SU-DHL-6 (cell line): ENCODE measurements at regions not wholly inside any gene's neighbourhood (a gene's known extent, or its start where the extent isn't known, plus 50 kb on each side); places are given as distances from the start of the nearest gene placed in this dataset.

Source experiments
- H2AFZ ChIP-seq: fragments of 200-600 bp; sonication (generic); 2 replicates; pipeline ENCODE4 v1.6.1; 2014; ENCODE audit warnings: low read depth, mild to moderate bottlenecking, moderate library complexity, mixed read lengths, antibody characterized with exemption, low read length; ENCODE audit not compliant: severe bottlenecking
- H3F3A ChIP-seq: fragments of 200-600 bp; shearing (Covaris generic); 2 replicates; pipeline ENCODE4 v1.6.0; 2016; ENCODE audit warnings: antibody characterized with exemption, mild to moderate bottlenecking; ENCODE audit not compliant: insufficient read depth
- H3K27ac ChIP-seq: fragments of 200-600 bp; sonication (generic); 2 replicates; pipeline ENCODE4 v1.5.1; 2016; ENCODE audit warnings: low read depth, mild to moderate bottlenecking, low read length, moderate library complexity, mixed read lengths
- H3K27me3 ChIP-seq: fragments of 200-600 bp; sonication (generic), shearing (Covaris generic); 2 replicates; pipeline ENCODE4 v1.6.0; 2014; ENCODE audit warnings: mild to moderate bottlenecking, low read length
- H3K36me3 ChIP-seq: fragments of 200-600 bp; sonication (generic); 2 replicates; pipeline ENCODE4 v1.6.1; 2014; ENCODE audit warnings: mild to moderate bottlenecking, low read length, mixed read lengths
- H3K4me2 ChIP-seq: fragments of 300-600, 200-600 bp; shearing (Covaris generic), sonication (generic); 2 replicates; pipeline ENCODE4 v1.6.0; 2014; ENCODE audit warnings: low read length, low read depth, mild to moderate bottlenecking; ENCODE audit not compliant: poor library complexity, severe bottlenecking
- H3K4me3 ChIP-seq: fragments of 200-600 bp; sonication (generic); 2 replicates; pipeline ENCODE4 v1.5.1; 2014; ENCODE audit warnings: antibody characterized with exemption, low read length, mild to moderate bottlenecking, mixed read lengths; ENCODE audit not compliant: insufficient read depth, poor library complexity, severe bottlenecking
- H3K79me2 ChIP-seq: fragments of 200-600 bp; sonication (generic); 2 replicates; pipeline ENCODE4 v1.6.1; 2014; ENCODE audit warnings: mild to moderate bottlenecking, low read length, moderate library complexity; ENCODE audit not compliant: insufficient read depth
- H3K9ac ChIP-seq: fragments of 200-600 bp; sonication (generic); 2 replicates; pipeline ENCODE4 v1.7.0; 2014; ENCODE audit warnings: mild to moderate bottlenecking, low read length
- H3K9me2 ChIP-seq: fragments of 200-600 bp; sonication (generic); replicated peaks from 2 replicates; pipeline ENCODE4 v1.6.1; 2014; ENCODE audit warnings: low read length; ENCODE audit not compliant: insufficient read depth
- H3K9me3 ChIP-seq: fragments of 200-600 bp; sonication (generic); 2 replicates; pipeline ENCODE4 v1.6.1; 2014; ENCODE audit warnings: low read length, mixed read lengths; ENCODE audit not compliant: insufficient read depth
- H4K20me1 ChIP-seq: fragments of 200-600 bp; sonication (generic); 2 replicates; pipeline ENCODE4 v1.6.1; 2014; ENCODE audit warnings: low read depth, mild to moderate bottlenecking, antibody characterized with exemption, low read length, moderate library complexity, mixed read lengths
- CTCF ChIP-seq: fragments of 200-600 bp; sonication (generic); IDR thresholded peaks from one replicate; pipeline ENCODE4 v1.5.1; 2017; ENCODE audit warnings: antibody characterized with exemption, mild to moderate bottlenecking, low read length, moderate library complexity; ENCODE audit not compliant: insufficient read depth, poor library complexity, severe bottlenecking
- EZH2phosphoT487 ChIP-seq: fragments of 200-600 bp; sonication (generic), shearing (Covaris generic); conservative IDR thresholded peaks from 2 replicates; pipeline ENCODE4 v1.6.1; 2018; ENCODE audit warnings: mild to moderate bottlenecking, antibody characterized with exemption, low read length, moderate library complexity, mixed read lengths

- Histone ChIP-seq H3K9me3 (no peaks in the 10 kb centered on the region), H3K36me3 (no peaks in the 10 kb centered on the region), H3K27ac (no peak overlapping the region), H3K9me2 (no peaks in the 10 kb centered on the region), H2AFZ (no peak overlapping the region), H3K79me2 (no peaks in the 10 kb centered on the region), H3K9ac (no peak overlapping the region), H3F3A (no peaks in the 10 kb centered on the region), H3K27me3 (no peaks in the 10 kb centered on the region), H3K4me2 (no peak overlapping the region), H3K4me3 (no peak overlapping the region), H4K20me1 (no peaks in the 10 kb centered on the region)
- TF ChIP-seq EZH2phosphoT487, result no peak
- no peak for TF ChIP-seq CTCF
These were observed 494.5 kb downstream of the RNF144A start for GRCh38 chr2:7411691-7412090.

- no peaks in the 10 kb centered on the region for H3F3A ChIP-seq
- no peaks in the 10 kb centered on the region for H3K36me3 ChIP-seq
- TF ChIP-seq EZH2phosphoT487, result no peak
- no peak for TF ChIP-seq CTCF
- H3K27ac ChIP-seq, result no peak overlapping the region
- H3K9me3 ChIP-seq, result no peaks in the 10 kb centered on the region
- H3K27me3 ChIP-seq, result no peaks in the 10 kb centered on the region; the same call in 1 of the 2 replicates
- no peak overlapping the region for H2AFZ ChIP-seq
- H3K9ac ChIP-seq, result no peak overlapping the region
- H4K20me1 ChIP-seq, result no peaks in the 10 kb centered on the region
- no peak overlapping the region for H3K4me2 ChIP-seq
- no peak overlapping the region for H3K4me3 ChIP-seq
- H3K79me2 ChIP-seq, result no peaks in the 10 kb centered on the region
- H3K9me2 ChIP-seq, result no peaks in the 10 kb centered on the region
These were observed 500.9 kb downstream of the RNF144A start for GRCh38 chr2:7417845-7418742.

- H3K4me2 ChIP-seq, result no peak overlapping the region
- no peak for TF ChIP-seq CTCF
- TF ChIP-seq EZH2phosphoT487, result no peak
- H3F3A ChIP-seq, result no peaks in the 10 kb centered on the region
- no peaks in the 10 kb centered on the region for H3K79me2 ChIP-seq
- no peaks in the 10 kb centered on the region; the same call in 1 of the 2 replicates for H3K27me3 ChIP-seq
- H3K9me3 ChIP-seq, result no peaks in the 10 kb centered on the region
- no peaks in the 10 kb centered on the region for H4K20me1 ChIP-seq
- H3K9me2 ChIP-seq, result no peaks in the 10 kb centered on the region
- no peak overlapping the region for H3K4me3 ChIP-seq
- no peak overlapping the region for H3K9ac ChIP-seq
- no peak overlapping the region for H3K27ac ChIP-seq
- no peak overlapping the region for H2AFZ ChIP-seq
- no peaks in the 10 kb centered on the region for H3K36me3 ChIP-seq
These were observed 502.0 kb downstream of the RNF144A start for GRCh38 chr2:7419186-7419585.
